HCT116 (cell line): ENCODE measurements at regions not wholly inside any gene's neighbourhood (a gene's known extent, or its start where the extent isn't known, plus 50 kb on each side); places are given as distances from the start of the nearest gene placed in this dataset.

Experiments
- ATAC-seq: fragments of 200-7000 bp; cut with Tn5 transposase; 2 replicates; pipeline ENCODE4 v1.9.1; 2020; ENCODE audit warnings: mild to moderate bottlenecking, moderate library complexity
- BruUV-seq: library from RNA; stranded (reverse); fragments of 400-500 nt; replicated peaks from 2 replicates; lab custom pipeline; 2021; lab: Mats Ljungman, UMichigan
- CTCF ChIA-PET: fragments of 300-600 bp; sonication (Branson Sonifier 250); formaldehyde crosslinking; loops from one replicate; lab custom pipeline; 2021; ENCODE audit warnings: antibody characterized with exemption; lab: Charles Lee
- POLR2A ChIA-PET: fragments of 300-600, 350-600 bp; sonication (Branson Sonifier 250); formaldehyde crosslinking; loops from one replicate; lab custom pipeline; 2021; ENCODE audit warnings: antibody characterized with exemption; lab: Charles Lee
- RAD21 ChIA-PET, 2 experiments: fragments of 300-600 bp; sonication (Branson Sonifier 250); formaldehyde crosslinking; loops; one replicate each; lab custom pipeline; 2023; ENCODE audit warnings: low total read pairs in 2 of 2; ENCODE audit not compliant: uncharacterized antibody in 2 of 2, unreplicated experiment in 2 of 2, low non-redundant PET in 1 of 2; lab: Charles Lee
- DNase-seq: peaks from one replicate; pipeline ENCODE4 v3.0.0-alpha.2; 2010; ENCODE audit warnings: low read depth, low spot score
- H2AFZ ChIP-seq: fragments of 200-600 bp; shearing (Covaris generic), sonication (generic); 2 replicates; pipeline ENCODE4 v1.6.1; 2017; ENCODE audit warnings: low read depth, mixed run types, mixed read lengths, antibody characterized with exemption, low read length; ENCODE audit not compliant: poor library complexity, severe bottlenecking
- H3K27ac ChIP-seq: 2 replicates; pipeline ENCODE4 v1.5.1; 2012; ENCODE audit warnings: low read depth, low read length
- H3K27me3 ChIP-seq: fragments of 200-600 bp; sonication (generic); 2 replicates; pipeline ENCODE4 v1.6.1; 2016; ENCODE audit warnings: mixed run types, low read length, mixed read lengths; ENCODE audit not compliant: insufficient read depth
- H3K36me3 ChIP-seq, 2 experiments: fragments of 200-500 bp in 1 of 2; fragments of 200-600 bp in 1 of 2; sonication (Bioruptor generic) in 1 of 2; sonication (generic) in 1 of 2; 2 replicates each; pipeline versions ENCODE4 v1.5.1 to v1.6.1; 2014 to 2016; ENCODE audit warnings: low read length in 2 of 2, inconsistent platforms in 1 of 2, mixed read lengths in 1 of 2, mixed run types in 1 of 2; ENCODE audit not compliant: insufficient read depth in 2 of 2, control insufficient read depth in 1 of 2
- H3K4me1 ChIP-seq, 2 experiments: fragments of 200-600 bp in 1 of 2; sonication (generic) in 1 of 2; 2 replicates each; pipeline versions ENCODE4 v1.5.1 to v1.6.1; 2012 to 2017; ENCODE audit warnings: low read length in 2 of 2, inconsistent platforms in 1 of 2, mild to moderate bottlenecking in 1 of 2, mixed read lengths in 1 of 2, mixed run types in 1 of 2, moderate library complexity in 1 of 2; ENCODE audit not compliant: insufficient read depth in 2 of 2, control insufficient read depth in 1 of 2
- H3K4me2 ChIP-seq: fragments of 200-600 bp; sonication (generic); 2 replicates; pipeline ENCODE4 v1.6.1; 2017; ENCODE audit warnings: mixed run types, low read length, mixed read lengths
- H3K4me3 ChIP-seq, 2 experiments: fragments of 200-600 bp in 1 of 2; sonication (generic) in 1 of 2; replicated peaks in 1 of 2; 2 replicates each; pipeline ENCODE4 v1.5.1; 2011 to 2016; ENCODE audit warnings: low read length in 2 of 2, control low read depth in 1 of 2, low read depth in 1 of 2, mild to moderate bottlenecking in 1 of 2, mixed read lengths in 1 of 2, mixed run types in 1 of 2
- H3K79me2 ChIP-seq: fragments of 200-600 bp; sonication (generic); 2 replicates; pipeline ENCODE4 v1.6.1; 2017; ENCODE audit warnings: mild to moderate bottlenecking, mixed run types, low read length, moderate library complexity, mixed read lengths; ENCODE audit not compliant: insufficient read depth
- H3K9ac ChIP-seq: fragments of 200-600 bp; sonication (generic); 2 replicates; pipeline ENCODE4 v1.6.1; 2016; ENCODE audit warnings: low read length, mixed read lengths
- H3K9me2 ChIP-seq: fragments of 200-600 bp; sonication (generic), shearing (Covaris generic); 2 replicates; pipeline ENCODE4 v1.6.1; 2017; ENCODE audit warnings: mixed run types, mild to moderate bottlenecking, moderate library complexity; ENCODE audit not compliant: insufficient read depth
- H3K9me3 ChIP-seq, 2 experiments: fragments of 200-500 bp in 1 of 2; fragments of 200-600 bp in 1 of 2; sonication (Bioruptor generic) in 1 of 2; sonication (generic) in 1 of 2; 2 replicates each; pipeline ENCODE4 v1.6.1; 2014 to 2017; ENCODE audit warnings: low read length in 2 of 2, mixed read lengths in 2 of 2, inconsistent platforms in 1 of 2, low read depth in 1 of 2, mild to moderate bottlenecking in 1 of 2, mixed run types in 1 of 2, moderate library complexity in 1 of 2; ENCODE audit not compliant: control insufficient read depth in 1 of 2, insufficient read depth in 1 of 2
- H4K20me1 ChIP-seq: fragments of 200-600 bp; sonication (generic), shearing (Covaris generic); 2 replicates; pipeline ENCODE4 v1.6.1; 2017; ENCODE audit warnings: mixed run types, mild to moderate bottlenecking, moderate library complexity; ENCODE audit not compliant: insufficient read depth
- ELF1 ChIP-seq: IDR thresholded peaks from 2 replicates; pipeline ENCODE4 v1.6.1; 2012; ENCODE audit warnings: low read depth, borderline replicate concordance
- EZH2 ChIP-seq: fragments of 200-600 bp; sonication (generic); IDR thresholded peaks from 2 replicates; pipeline ENCODE4 v1.6.1; 2017; ENCODE audit warnings: antibody characterized with exemption, mixed run types
- EZH2phosphoT487 ChIP-seq: fragments of 200-600 bp; IDR thresholded peaks from 2 replicates; pipeline ENCODE4 v1.6.1; 2018; ENCODE audit warnings: antibody characterized with exemption, borderline replicate concordance
- POLR2A ChIP-seq: IDR thresholded peaks from 2 replicates; pipeline ENCODE4 v1.7.0; 2011; ENCODE audit warnings: borderline replicate concordance; ENCODE audit not compliant: insufficient read depth, insufficient read length; ENCODE audit errors: extremely low read depth
- POLR2AphosphoS5 ChIP-seq: IDR thresholded peaks from 2 replicates; pipeline ENCODE4 v1.6.1; 2011; ENCODE audit warnings: mild to moderate bottlenecking, low read depth, low read length, moderate library complexity
- RAD21 ChIP-seq: IDR thresholded peaks from 2 replicates; pipeline ENCODE4 v1.6.1; 2012; ENCODE audit warnings: low read depth, mild to moderate bottlenecking
- SIN3A ChIP-seq: IDR thresholded peaks from 2 replicates; pipeline ENCODE4 v1.6.1; 2012; ENCODE audit warnings: low read depth
- TCF7L2 ChIP-seq: IDR thresholded peaks from 2 replicates; pipeline ENCODE4 v1.7.0; 2011; ENCODE audit warnings: borderline replicate concordance, inconsistent platforms; ENCODE audit not compliant: insufficient read depth, insufficient read length; ENCODE audit errors: extremely low read depth
- intact Hi-C: fragments of 100-400 bp; cut with micrococcal nuclease; formaldehyde crosslinking; loops from 2 replicates; pipeline ENCODE4 v1.10.0; 2022
- TF ChIP-seq, protein P1 (sequence below): IDR thresholded peaks from 2 replicates; pipeline ENCODE4 v1.6.1; 2011; ENCODE audit warnings: mild to moderate bottlenecking, low read length, moderate library complexity; ENCODE audit not compliant: insufficient replicate concordance; ENCODE audit errors: extremely low read depth
- TF ChIP-seq, protein P2 (sequence below): IDR thresholded peaks from 2 replicates; pipeline ENCODE4 v1.6.1; 2012; ENCODE audit warnings: low read depth
- TF ChIP-seq, protein P3 (sequence below): IDR thresholded peaks from 2 replicates; pipeline ENCODE4 v1.6.1; 2012
- TF ChIP-seq, protein P4 (sequence below): IDR thresholded peaks from 2 replicates; pipeline ENCODE4 v1.6.1; 2012

DNA sequence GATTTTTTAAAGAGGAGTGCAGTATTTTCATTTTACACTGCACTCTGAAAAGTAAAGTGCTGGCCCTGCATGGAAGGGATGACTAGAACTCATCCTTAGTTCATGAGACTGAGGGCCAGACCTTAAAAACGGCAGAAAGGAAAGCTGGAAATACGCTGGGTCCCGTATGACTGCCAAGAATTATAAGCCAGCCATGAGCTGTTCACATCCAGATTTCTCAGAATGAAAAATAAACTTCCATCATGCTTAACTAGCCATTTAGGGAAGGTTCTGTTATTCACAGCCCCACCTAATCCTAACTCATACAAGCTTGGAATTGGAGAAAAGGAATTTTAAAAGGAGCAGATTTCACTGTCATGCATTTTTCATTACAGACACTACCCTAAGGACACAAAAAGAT is 894.4 kb downstream of the FAT4 start:
- H2AFZ ChIP-seq, result no peak overlapping the region
- H3K36me3 ChIP-seq, result no peaks in the 10 kb centered on the region
- BruUV-seq, result no TSS peak
- H3K4me3 ChIP-seq, result no peak overlapping the region
- H3K79me2 ChIP-seq, result no peaks in the 10 kb centered on the region
- no peak overlapping the region for H3K4me2 ChIP-seq
- H3K9me2 ChIP-seq, result no peaks in the 10 kb centered on the region
- ChIA-PET POLR2A (no interaction called here), RAD21 (no interaction called here)
- DNase-seq (no peak), ATAC-seq (no peak)
- no peaks in the 10 kb centered on the region for H3K9me3 ChIP-seq
- no peaks in the 10 kb centered on the region for H3K4me1 ChIP-seq
- no peaks in the 10 kb centered on the region for H3K27me3 ChIP-seq
- no peaks in the 10 kb centered on the region for H4K20me1 ChIP-seq
- intact Hi-C loops, result no loop called here
- TF ChIP-seq TCF7L2, result no peak
- no peak for TF ChIP-seq EZH2
- TF ChIP-seq SIN3A, result no peak
- TF ChIP-seq, protein P1, sequence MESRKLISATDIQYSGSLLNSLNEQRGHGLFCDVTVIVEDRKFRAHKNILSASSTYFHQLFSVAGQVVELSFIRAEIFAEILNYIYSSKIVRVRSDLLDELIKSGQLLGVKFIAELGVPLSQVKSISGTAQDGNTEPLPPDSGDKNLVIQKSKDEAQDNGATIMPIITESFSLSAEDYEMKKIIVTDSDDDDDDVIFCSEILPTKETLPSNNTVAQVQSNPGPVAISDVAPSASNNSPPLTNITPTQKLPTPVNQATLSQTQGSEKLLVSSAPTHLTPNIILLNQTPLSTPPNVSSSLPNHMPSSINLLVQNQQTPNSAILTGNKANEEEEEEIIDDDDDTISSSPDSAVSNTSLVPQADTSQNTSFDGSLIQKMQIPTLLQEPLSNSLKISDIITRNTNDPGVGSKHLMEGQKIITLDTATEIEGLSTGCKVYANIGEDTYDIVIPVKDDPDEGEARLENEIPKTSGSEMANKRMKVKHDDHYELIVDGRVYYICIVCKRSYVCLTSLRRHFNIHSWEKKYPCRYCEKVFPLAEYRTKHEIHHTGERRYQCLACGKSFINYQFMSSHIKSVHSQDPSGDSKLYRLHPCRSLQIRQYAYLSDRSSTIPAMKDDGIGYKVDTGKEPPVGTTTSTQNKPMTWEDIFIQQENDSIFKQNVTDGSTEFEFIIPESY, result no peak
- TF ChIP-seq POLR2A, result no peak
- no peak for TF ChIP-seq RAD21
- no peak for TF ChIP-seq POLR2AphosphoS5
- TF ChIP-seq ELF1, result no peak
- TF ChIP-seq, protein P2, sequence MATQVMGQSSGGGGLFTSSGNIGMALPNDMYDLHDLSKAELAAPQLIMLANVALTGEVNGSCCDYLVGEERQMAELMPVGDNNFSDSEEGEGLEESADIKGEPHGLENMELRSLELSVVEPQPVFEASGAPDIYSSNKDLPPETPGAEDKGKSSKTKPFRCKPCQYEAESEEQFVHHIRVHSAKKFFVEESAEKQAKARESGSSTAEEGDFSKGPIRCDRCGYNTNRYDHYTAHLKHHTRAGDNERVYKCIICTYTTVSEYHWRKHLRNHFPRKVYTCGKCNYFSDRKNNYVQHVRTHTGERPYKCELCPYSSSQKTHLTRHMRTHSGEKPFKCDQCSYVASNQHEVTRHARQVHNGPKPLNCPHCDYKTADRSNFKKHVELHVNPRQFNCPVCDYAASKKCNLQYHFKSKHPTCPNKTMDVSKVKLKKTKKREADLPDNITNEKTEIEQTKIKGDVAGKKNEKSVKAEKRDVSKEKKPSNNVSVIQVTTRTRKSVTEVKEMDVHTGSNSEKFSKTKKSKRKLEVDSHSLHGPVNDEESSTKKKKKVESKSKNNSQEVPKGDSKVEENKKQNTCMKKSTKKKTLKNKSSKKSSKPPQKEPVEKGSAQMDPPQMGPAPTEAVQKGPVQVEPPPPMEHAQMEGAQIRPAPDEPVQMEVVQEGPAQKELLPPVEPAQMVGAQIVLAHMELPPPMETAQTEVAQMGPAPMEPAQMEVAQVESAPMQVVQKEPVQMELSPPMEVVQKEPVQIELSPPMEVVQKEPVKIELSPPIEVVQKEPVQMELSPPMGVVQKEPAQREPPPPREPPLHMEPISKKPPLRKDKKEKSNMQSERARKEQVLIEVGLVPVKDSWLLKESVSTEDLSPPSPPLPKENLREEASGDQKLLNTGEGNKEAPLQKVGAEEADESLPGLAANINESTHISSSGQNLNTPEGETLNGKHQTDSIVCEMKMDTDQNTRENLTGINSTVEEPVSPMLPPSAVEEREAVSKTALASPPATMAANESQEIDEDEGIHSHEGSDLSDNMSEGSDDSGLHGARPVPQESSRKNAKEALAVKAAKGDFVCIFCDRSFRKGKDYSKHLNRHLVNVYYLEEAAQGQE, result no peak
- TF ChIP-seq, protein P3, sequence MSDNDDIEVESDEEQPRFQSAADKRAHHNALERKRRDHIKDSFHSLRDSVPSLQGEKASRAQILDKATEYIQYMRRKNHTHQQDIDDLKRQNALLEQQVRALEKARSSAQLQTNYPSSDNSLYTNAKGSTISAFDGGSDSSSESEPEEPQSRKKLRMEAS, result no peak
- no peak for TF ChIP-seq EZH2phosphoT487
- TF ChIP-seq, protein P4, sequence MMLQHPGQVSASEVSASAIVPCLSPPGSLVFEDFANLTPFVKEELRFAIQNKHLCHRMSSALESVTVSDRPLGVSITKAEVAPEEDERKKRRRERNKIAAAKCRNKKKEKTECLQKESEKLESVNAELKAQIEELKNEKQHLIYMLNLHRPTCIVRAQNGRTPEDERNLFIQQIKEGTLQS, result no peak
- TF ChIP-seq, all 23 proteins: peak for 0
- Histone ChIP-seq H3K27ac (no peak overlapping the region), H3K9ac (no peak overlapping the region)
- CTCF ChIA-PET, result interaction anchor here (2.1 kb wide), 1 partner anchor 15 kb away, joined by 10 read pairs; no protein-coding TSS in a partner anchor
